H1 (cell line): ENCODE measurements at regions not wholly inside any gene's neighbourhood (a gene's known extent, or its start where the extent isn't known, plus 50 kb on each side); places are given as distances from the start of the nearest gene placed in this dataset.

ENCODE experiments used
- CTCF ChIA-PET: fragments of 300-600 bp; sonication (Branson Sonifier 250); formaldehyde crosslinking; loops from one replicate; lab custom pipeline; 2021; ENCODE audit not compliant: partially characterized antibody; lab: Charles Lee
- POLR2A ChIA-PET: fragments of 300-600 bp; sonication (Branson Sonifier 250); formaldehyde crosslinking; loops from one replicate; lab custom pipeline; 2021; ENCODE audit warnings: inconsistent platforms; ENCODE audit not compliant: partially characterized antibody; lab: Charles Lee
- DNase-seq, 2 experiments: peaks; one replicate each; pipeline versions ENCODE4 v3.0.0 to v3.0.0-alpha.2; 2010 to 2022; ENCODE audit warnings: low spot score in 2 of 2, low read depth in 1 of 2, mixed read lengths in 1 of 2
- FAIRE-seq: peaks from 2 replicates; lab custom pipeline; 2011; peaks lifted over from hg19 to GRCh38; lab: Jason Lieb, UNC
- H2AFZ ChIP-seq: 2 replicates; pipeline ENCODE4 v1.8.1; 2012; ENCODE audit warnings: low read length, inconsistent platforms
- H2AK5ac ChIP-seq: 2 replicates; pipeline ENCODE4 v1.6.1; 2013; ENCODE audit warnings: low read depth, low read length
- H2BK120ac ChIP-seq: replicated peaks from 2 replicates; pipeline ENCODE3; 2013; ENCODE audit warnings: low read depth, low read length, inconsistent platforms
- H2BK12ac ChIP-seq: 2 replicates; pipeline ENCODE4 v1.6.1; 2013; ENCODE audit warnings: low read depth, low read length
- H2BK15ac ChIP-seq: 2 replicates; pipeline ENCODE4 v1.6.1; 2013; ENCODE audit warnings: low read length
- H2BK20ac ChIP-seq: 2 replicates; pipeline ENCODE4 v1.6.1; 2013; ENCODE audit warnings: low read length
- H2BK5ac ChIP-seq: 2 replicates; pipeline ENCODE4 v1.6.1; 2013; ENCODE audit warnings: low read depth, low read length
- H3K14ac ChIP-seq: 2 replicates; pipeline ENCODE4 v1.6.1; 2013; ENCODE audit warnings: inconsistent platforms; ENCODE audit not compliant: insufficient read length
- H3K18ac ChIP-seq: 2 replicates; pipeline ENCODE4 v1.6.1; 2013; ENCODE audit warnings: low read length; ENCODE audit errors: extremely low read depth
- H3K23ac ChIP-seq: 2 replicates; pipeline ENCODE4 v1.6.1; 2013; ENCODE audit warnings: inconsistent platforms; ENCODE audit not compliant: insufficient read length
- H3K23me2 ChIP-seq: 2 replicates; pipeline ENCODE4 v1.6.1; 2013; ENCODE audit warnings: low read depth, low read length
- H3K27ac ChIP-seq: 2 replicates; pipeline ENCODE4 v1.6.1; 2011; ENCODE audit warnings: low read depth, low read length, inconsistent platforms
- H3K27me3 ChIP-seq, 4 experiments: replicated peaks in 1 of 4; 1 replicate in 1 of 4; 2 replicates in 3 of 4; pipeline versions ENCODE4 v1.6.1 to v1.8.1; 2011 to 2013; ENCODE audit warnings: low read length in 3 of 4, mild to moderate bottlenecking in 3 of 4, inconsistent platforms in 2 of 4, mixed read lengths in 2 of 4, moderate library complexity in 1 of 4; ENCODE audit not compliant: control insufficient read depth in 3 of 4, insufficient read depth in 3 of 4; ENCODE audit errors: extremely low read depth in 1 of 4
- H3K36me3 ChIP-seq, 4 experiments: 2 replicates each; pipeline versions ENCODE4 v1.6.1 to v1.8.1; 2011 to 2013; ENCODE audit warnings: mild to moderate bottlenecking in 4 of 4, low read length in 3 of 4, moderate library complexity in 2 of 4, control low read depth in 1 of 4, inconsistent platforms in 1 of 4; ENCODE audit not compliant: insufficient read depth in 4 of 4, control insufficient read depth in 2 of 4
- H3K4ac ChIP-seq: replicated peaks from 2 replicates; pipeline ENCODE3; 2013; ENCODE audit warnings: low read length, low read depth, mixed read lengths, inconsistent platforms; ENCODE audit not compliant: insufficient read length
- H3K4me1 ChIP-seq, 4 experiments: replicated peaks in 1 of 4; 1 replicate in 1 of 4; 2 replicates in 3 of 4; pipeline versions ENCODE4 v1.6.1 to v1.8.1; 2011 to 2013; ENCODE audit warnings: low read length in 3 of 4, inconsistent platforms in 2 of 4, mixed read lengths in 1 of 4; ENCODE audit not compliant: insufficient read depth in 4 of 4, control insufficient read depth in 3 of 4
- H3K4me2 ChIP-seq, 2 experiments: 2 replicates each; pipeline versions ENCODE4 v1.6.1 to v1.8.1; 2011 to 2013; ENCODE audit warnings: low read depth in 2 of 2, low read length in 2 of 2, control low read depth in 1 of 2, inconsistent platforms in 1 of 2, mild to moderate bottlenecking in 1 of 2; ENCODE audit not compliant: insufficient read depth in 1 of 2
- H3K4me3 ChIP-seq, 4 experiments: fragments of 200-600, 300-600 bp in 1 of 4; sonication (generic), shearing (Covaris generic), sonication (Bioruptor Twin) in 1 of 4; 2 replicates each; pipeline versions ENCODE4 v1.5.1 to v1.8.1; 2011 to 2016; ENCODE audit warnings: low read length in 4 of 4, low read depth in 3 of 4, control low read depth in 2 of 4, inconsistent platforms in 2 of 4, mild to moderate bottlenecking in 2 of 4, mixed read lengths in 1 of 4, moderate library complexity in 1 of 4; ENCODE audit not compliant: insufficient read depth in 2 of 4; ENCODE audit errors: extremely low read depth in 1 of 4
- H3K56ac ChIP-seq: replicated peaks from 2 replicates; pipeline ENCODE3; 2013; ENCODE audit warnings: low read depth, mild to moderate bottlenecking, mixed read lengths, low read length, inconsistent platforms; ENCODE audit not compliant: insufficient read length
- H3K79me1 ChIP-seq: 2 replicates; pipeline ENCODE4 v1.6.1; 2013; ENCODE audit warnings: low read depth, low read length, control low read depth
- H3K79me2 ChIP-seq, 2 experiments: 2 replicates each; pipeline versions ENCODE4 v1.6.1 to v1.8.1; 2012 to 2013; ENCODE audit warnings: low read length in 2 of 2, mild to moderate bottlenecking in 2 of 2, inconsistent platforms in 1 of 2; ENCODE audit not compliant: insufficient read depth in 2 of 2, control insufficient read depth in 1 of 2
- H3K9ac ChIP-seq, 4 experiments: replicated peaks in 1 of 4; 1 replicate in 1 of 4; 2 replicates in 3 of 4; pipeline versions ENCODE4 v1.6.1 to v1.8.1; 2011 to 2013; ENCODE audit warnings: low read depth in 3 of 4, low read length in 3 of 4, control low read depth in 2 of 4, mild to moderate bottlenecking in 2 of 4, moderate library complexity in 2 of 4, inconsistent platforms in 1 of 4; ENCODE audit errors: extremely low read depth in 1 of 4
- H3K9me3 ChIP-seq, 2 experiments: 2 replicates each; pipeline versions ENCODE4 v1.6.1 to v1.8.1; 2012 to 2013; ENCODE audit warnings: mild to moderate bottlenecking in 2 of 2, moderate library complexity in 2 of 2, control low read depth in 1 of 2, inconsistent platforms in 1 of 2, low read depth in 1 of 2, low read length in 1 of 2, mixed read lengths in 1 of 2; ENCODE audit not compliant: insufficient read depth in 2 of 2
- H4K20me1 ChIP-seq, 2 experiments: replicated peaks in 1 of 2; 2 replicates each; pipeline versions ENCODE3 to v1.8.1; 2011 to 2013; ENCODE audit warnings: inconsistent platforms in 2 of 2, low read length in 2 of 2, mild to moderate bottlenecking in 1 of 2; ENCODE audit not compliant: insufficient read depth in 2 of 2, control insufficient read depth in 1 of 2
- H4K5ac ChIP-seq: 2 replicates; pipeline ENCODE4 v1.6.1; 2013; ENCODE audit warnings: low read length, low read depth, mixed read lengths, inconsistent platforms; ENCODE audit not compliant: insufficient read length
- H4K8ac ChIP-seq: 2 replicates; pipeline ENCODE4 v1.8.0; 2013; ENCODE audit warnings: mild to moderate bottlenecking, moderate library complexity, low read length, inconsistent platforms; ENCODE audit not compliant: insufficient read depth; ENCODE audit errors: extremely low read depth
- H4K91ac ChIP-seq: replicated peaks from 2 replicates; pipeline ENCODE3; 2013; ENCODE audit warnings: low read length, mixed read lengths, inconsistent platforms; ENCODE audit not compliant: insufficient read length
- PHF8 ChIP-seq: fragments of 200-600 bp; sonication (generic); conservative IDR thresholded peaks from 2 replicates; pipeline ENCODE4 v1.7.1; 2012; ENCODE audit warnings: low read depth, mild to moderate bottlenecking, inconsistent platforms, low read length, moderate library complexity
- POU5F1 ChIP-seq: IDR thresholded peaks from 2 replicates; pipeline ENCODE4 v1.6.1; 2011; ENCODE audit warnings: low read depth, mild to moderate bottlenecking, low read length, moderate library complexity
- WGBS, 2 experiments: shearing (Covaris generic) in 1 of 2; methylation state at CpG; one replicate each; pipeline versions ENCODE4 v1.1.6 to v1.1.7; 2013 to 2015; ENCODE audit warnings: low lambda C conversion rate in 2 of 2, mixed read lengths in 2 of 2, inconsistent platforms in 1 of 2, low coverage in 1 of 2, missing lambda C conversion rate in 1 of 2; ENCODE audit not compliant: insufficient replicate concordance in 2 of 2, insufficient coverage in 1 of 2, insufficient read length in 1 of 2; ENCODE audit errors: extremely low coverage in 1 of 2, missing lambda C conversion rate in 1 of 2; 5-methylcytosine and 5-hydroxymethylcytosine counted together

DNA sequence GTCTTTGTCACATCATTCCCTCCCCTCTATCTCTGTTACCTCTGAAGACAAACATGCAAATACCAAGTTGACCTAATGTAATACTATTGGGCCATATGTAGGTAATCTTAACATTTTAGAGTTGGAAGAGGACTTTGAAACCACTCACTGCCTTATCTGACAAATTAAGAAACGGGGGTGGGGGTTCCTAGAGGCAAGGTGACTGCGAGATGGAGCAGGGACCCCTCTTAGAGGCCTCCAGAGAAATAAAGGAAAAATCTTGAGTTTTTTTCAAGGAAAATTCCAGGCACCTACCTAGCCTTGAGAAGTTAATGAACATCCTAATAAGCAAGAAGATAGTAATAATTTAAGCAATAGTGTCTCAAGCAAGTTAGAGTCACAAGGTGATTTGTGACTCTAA is 270.8 kb downstream of the CD83 start:
- no peak overlapping the region for H3K27ac ChIP-seq
- no peak overlapping the region for H3K9ac ChIP-seq
- H3K27me3 ChIP-seq: no peaks in the 10 kb centered on the region
- H3K56ac ChIP-seq: no peak overlapping the region
- H3K14ac ChIP-seq: no peak overlapping the region
- peaks cover 2 to 12% (median 7%) of the 10 kb centered on the region in 4 experiments; a peak in 4 of 7 replicates for H3K4me1 ChIP-seq
- no peak overlapping the region for H2BK20ac ChIP-seq
- H3K4me3 ChIP-seq: no peak overlapping the region
- POLR2A ChIA-PET: no interaction called here
- no peak overlapping the region for H3K4ac ChIP-seq
- H3K36me3 ChIP-seq: no peaks in the 10 kb centered on the region
- DNase-seq: no peak
- no peaks in the 10 kb centered on the region for H4K20me1 ChIP-seq
- no peak overlapping the region for H4K91ac ChIP-seq
- H3K18ac ChIP-seq: no peak overlapping the region
- no peaks in the 10 kb centered on the region for H3K79me1 ChIP-seq
- TF ChIP-seq PHF8: no peak
- no peak for TF ChIP-seq POU5F1
- H2BK15ac ChIP-seq: no peak overlapping the region
- no peak for FAIRE-seq
- no peak overlapping the region for H4K5ac ChIP-seq
- H3K23me2 ChIP-seq: no peaks in the 10 kb centered on the region; the same call in 1 of the 2 replicates
- H2AK5ac ChIP-seq: no peak overlapping the region
- WGBS, 2 experiments: 75% methylated on average over 2 of the region's 2 CpGs; no CpG with 5 or more reads in 1 of the 2 experiments
- CTCF ChIA-PET: interaction anchor here (0.6 kb wide), 1 partner anchor 30 kb away, joined by 3 read pairs; no protein-coding TSS in a partner anchor
- H3K9me3 ChIP-seq: no peaks in the 10 kb centered on the region
- no peaks in the 10 kb centered on the region for H3K79me2 ChIP-seq
- H2BK5ac ChIP-seq: no peak overlapping the region; the same call in 1 of the 2 replicates
- H2BK12ac ChIP-seq: no peak overlapping the region
- no peak overlapping the region for H4K8ac ChIP-seq
- H2AFZ ChIP-seq: no peak overlapping the region
- H3K23ac ChIP-seq: no peak overlapping the region
- H2BK120ac ChIP-seq: no peak overlapping the region
- no peak overlapping the region for H3K4me2 ChIP-seq
